ENCODE measurements at regions not wholly inside any gene's neighbourhood (a gene's known extent, or its start where the extent isn't known, plus 50 kb on each side); places are given as distances from the start of the nearest gene placed in this dataset.

GRCh38 chr11:70696076-70696475 is 297.7 kb downstream of the CTTN start:
- ChIA-PET CTCF (no interaction called here), POLR2A (no interaction called here), RAD21 (ENCODE audit: low non-redundant PET in 1 of 2, low total read pairs in 2 of 2, uncharacterized antibody in 2 of 2, unreplicated experiment in 2 of 2) (no interaction called here)
- Histone ChIP-seq H3K9ac (ENCODE audit: low read length) (no peak overlapping the region), H3K9me2 (ENCODE audit: insufficient read depth) (no peaks in the 10 kb centered on the region), H3K27me3 (ENCODE audit: insufficient read depth, low read length) (no peaks in the 10 kb centered on the region), H3K4me1 (ENCODE audit: control insufficient read depth in 1 of 2, insufficient read depth in 2 of 2, low read length in 2 of 2) (no peaks in the 10 kb centered on the region), H3K36me3 (ENCODE audit: control insufficient read depth in 1 of 2, insufficient read depth in 2 of 2, low read length in 2 of 2) (no peaks in the 10 kb centered on the region), H3K79me2 (ENCODE audit: insufficient read depth, low read length) (no peaks in the 10 kb centered on the region), H3K27ac (ENCODE audit: low read depth, low read length) (no peak overlapping the region), H3K9me3 (ENCODE audit: control insufficient read depth in 1 of 2, insufficient read depth in 1 of 2, low read depth in 1 of 2, low read length in 2 of 2) (no peaks in the 10 kb centered on the region; a peak in 1 of 4 replicates), H2AFZ (ENCODE audit: low read depth, low read length, poor library complexity, severe bottlenecking) (no peak overlapping the region), H4K20me1 (ENCODE audit: insufficient read depth) (no peaks in the 10 kb centered on the region), H3K4me2 (ENCODE audit: low read length) (no peak overlapping the region), H3K4me3 (replicated peaks in 1 of 2; ENCODE audit: low read depth in 1 of 2, low read length in 2 of 2) (no peak overlapping the region)
- DNase-seq (ENCODE audit: low read depth, low spot score): no peak
- intact Hi-C loops (cut with micrococcal nuclease): no loop called here
- no peak for TF ChIP-seq SIN3A (IDR thresholded peaks at IDR 0.05; ENCODE audit: low read depth)
- no peak for TF ChIP-seq SP1 (IDR thresholded peaks at IDR 0.05; ENCODE audit: low read depth)
- no peak for TF ChIP-seq MAX (IDR thresholded peaks at IDR 0.05)
- no peak for TF ChIP-seq ZNF274 (IDR thresholded peaks at IDR 0.05; ENCODE audit: low read depth, low read length)
- TF ChIP-seq ZFX (IDR thresholded peaks at IDR 0.05): no peak
- no TSS peak for BruUV-seq (replicated peaks)
- no peak for ATAC-seq

GRCh38 chr11:70696564-70696963 is 298.2 kb downstream of the CTTN start:
- no TSS peak for BruUV-seq (replicated peaks)
- no peak overlapping the region for H3K9ac ChIP-seq (ENCODE audit: low read length)
- no peak overlapping the region for H3K4me2 ChIP-seq (ENCODE audit: low read length)
- H3K4me3 ChIP-seq (replicated peaks in 1 of 2; ENCODE audit: low read depth in 1 of 2, low read length in 2 of 2): no peak overlapping the region
- no peak for ATAC-seq
- intact Hi-C loops (cut with micrococcal nuclease): no loop called here
- no peaks in the 10 kb centered on the region for H4K20me1 ChIP-seq (ENCODE audit: insufficient read depth)
- no peaks in the 10 kb centered on the region for H3K4me1 ChIP-seq (ENCODE audit: control insufficient read depth in 1 of 2, insufficient read depth in 2 of 2, low read length in 2 of 2)
- ChIA-PET POLR2A (no interaction called here), CTCF (no interaction called here), RAD21 (ENCODE audit: low non-redundant PET in 1 of 2, low total read pairs in 2 of 2, uncharacterized antibody in 2 of 2, unreplicated experiment in 2 of 2) (no interaction called here)
- no peak overlapping the region for H2AFZ ChIP-seq (ENCODE audit: low read depth, low read length, poor library complexity, severe bottlenecking)
- DNase-seq (ENCODE audit: low read depth, low spot score): no peak
- no peaks in the 10 kb centered on the region for H3K9me2 ChIP-seq (ENCODE audit: insufficient read depth)
- no peak overlapping the region for H3K27ac ChIP-seq (ENCODE audit: low read depth, low read length)
- no peaks in the 10 kb centered on the region for H3K36me3 ChIP-seq (ENCODE audit: control insufficient read depth in 1 of 2, insufficient read depth in 2 of 2, low read length in 2 of 2)
- H3K9me3 ChIP-seq (ENCODE audit: control insufficient read depth in 1 of 2, insufficient read depth in 1 of 2, low read depth in 1 of 2, low read length in 2 of 2): no peaks in the 10 kb centered on the region
- H3K27me3 ChIP-seq (ENCODE audit: insufficient read depth, low read length): no peaks in the 10 kb centered on the region
- H3K79me2 ChIP-seq (ENCODE audit: insufficient read depth, low read length): no peaks in the 10 kb centered on the region
- TF ChIP-seq SP1 (IDR thresholded peaks at IDR 0.05; ENCODE audit: low read depth) (no peak), SRF (IDR thresholded peaks at IDR 0.05; ENCODE audit: low read depth) (no peak), ZNF274 (IDR thresholded peaks at IDR 0.05; ENCODE audit: low read depth, low read length) (no peak), EZH2phosphoT487 (IDR thresholded peaks at IDR 0.05; ENCODE audit: borderline replicate concordance) (no peak), REST (IDR thresholded peaks at IDR 0.05; ENCODE audit: low read depth) (no peak), CTCF (IDR thresholded peaks at IDR 0.05 in 2 of 3, conservative IDR thresholded peaks at IDR 0.05 in 1 of 3; ENCODE audit: borderline replicate concordance in 1 of 3, insufficient read depth in 1 of 3, low read depth in 2 of 3, low read length in 2 of 3) (no peak), RAD21 (IDR thresholded peaks at IDR 0.05; ENCODE audit: low read depth) (no peak), POLR2AphosphoS5 (IDR thresholded peaks at IDR 0.05; ENCODE audit: low read depth, low read length) (no peak), EZH2 (IDR thresholded peaks at IDR 0.05) (no peak), MAX (IDR thresholded peaks at IDR 0.05) (no peak), CEBPB (IDR thresholded peaks at IDR 0.05; ENCODE audit: low read depth) (no peak)
